ENCODE measurements at regions not wholly inside any gene's neighbourhood (a gene's known extent, or its start where the extent isn't known, plus 50 kb on each side); places are given as distances from the start of the nearest gene placed in this dataset.

- TF ChIP-seq Cebpa-rat (IDR thresholded peaks at IDR 0.05), result no peak
- Histone ChIP-seq H3K4me1 (peaks cover 0 to under 1% (median 0%) of the 10 kb centered on the region in 10 experiments; a peak in 2 of 20 replicates), H3K4me3 (no peak overlapping the region), H3K27me3 (no peaks in the 10 kb centered on the region), H3K9me3 (replicated peaks in 1 of 11) (peaks cover 0 to 17% (median 5%) of the 10 kb centered on the region in 11 experiments; a peak in 12 of 22 replicates), H3K4me2 (no peak overlapping the region), H3K27ac (no peak overlapping the region), H3K36me3 (no peaks in the 10 kb centered on the region), H3K9ac (no peak overlapping the region), H4K20me1 (no peaks in the 10 kb centered on the region)
These were observed 119.5 kb downstream of the SNX19 start for GRCh38 chr11:130796828-130797227.

GRCh38 chr11:130798280-130798679 is 118.0 kb downstream of the SNX19 start:
- H3K27ac ChIP-seq, result no peak overlapping the region
- H3K9me3 ChIP-seq (replicated peaks in 1 of 11), result peaks cover 0 to 17% (median 4%) of the 10 kb centered on the region in 11 experiments; a peak in 9 of 22 replicates
- H4K20me1 ChIP-seq, result no peaks in the 10 kb centered on the region
- no peak overlapping the region for H3K4me2 ChIP-seq
- H3K4me3 ChIP-seq, result no peak overlapping the region
- no peaks in the 10 kb centered on the region for H3K36me3 ChIP-seq
- H3K27me3 ChIP-seq, result no peaks in the 10 kb centered on the region
- peaks cover 0 to 10% (median 5%) of the 10 kb centered on the region in 10 experiments; a peak in 8 of 20 replicates for H3K4me1 ChIP-seq
- TF ChIP-seq Cebpa-rat (IDR thresholded peaks at IDR 0.05), result no peak
- no peak overlapping the region for H3K9ac ChIP-seq

GRCh38 chr11:130798801-130799200 is 117.5 kb downstream of the SNX19 start:
- no peak for TF ChIP-seq Cebpa-rat (IDR thresholded peaks at IDR 0.05)
- Histone ChIP-seq H3K9me3 (replicated peaks in 1 of 11) (peaks cover 0 to 17% (median 4%) of the 10 kb centered on the region in 11 experiments; a peak in 9 of 22 replicates), H3K9ac (no peak overlapping the region), H3K27me3 (no peaks in the 10 kb centered on the region), H3K36me3 (no peaks in the 10 kb centered on the region), H4K20me1 (no peaks in the 10 kb centered on the region), H3K27ac (no peak overlapping the region), H3K4me1 (peaks cover 0 to 10% (median 5%) of the 10 kb centered on the region in 10 experiments; a peak in 8 of 20 replicates), H3K4me3 (no peak overlapping the region), H3K4me2 (no peak overlapping the region)

DNA sequence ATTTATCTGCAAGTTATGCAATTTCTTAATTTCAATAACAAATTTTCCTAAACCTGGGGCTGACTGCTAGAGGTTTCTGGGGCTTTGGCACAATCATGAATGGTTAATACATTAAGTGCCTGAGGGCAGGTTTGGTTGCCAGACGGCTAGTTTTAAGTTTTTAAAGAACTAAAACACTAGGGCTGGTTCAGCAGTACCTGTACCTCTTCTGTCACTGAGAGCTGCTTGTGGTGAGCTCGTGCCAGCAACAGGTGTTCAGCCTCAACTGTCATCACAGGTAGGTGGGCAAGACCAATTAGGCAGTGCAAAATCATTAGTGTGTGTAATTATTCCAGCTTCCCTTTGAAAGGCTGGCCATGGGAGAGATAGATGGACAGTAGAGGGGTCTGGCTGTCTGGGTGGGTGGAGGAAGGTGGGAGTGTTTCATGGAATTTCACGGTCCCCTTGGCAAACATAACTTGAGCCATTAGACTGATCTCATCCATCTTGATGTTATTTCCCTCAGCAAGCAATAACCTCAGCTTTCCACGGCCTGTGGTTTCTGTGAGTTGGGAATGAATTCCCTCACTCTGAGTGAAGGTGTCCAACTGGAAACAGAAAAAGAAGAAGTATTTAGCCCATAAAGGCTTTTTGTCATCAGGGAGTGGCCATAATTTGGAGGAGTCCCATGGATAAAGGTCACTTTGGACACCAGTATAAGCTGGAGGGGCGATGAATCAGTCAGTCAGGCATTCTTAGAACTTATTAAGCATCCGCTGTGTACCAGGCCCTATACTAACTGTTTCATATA is 114.8 kb downstream of the SNX19 start:
- Histone ChIP-seq H3K4me3 (no peak overlapping the region), H3K27me3 (no peaks in the 10 kb centered on the region), H3K27ac (no peak overlapping the region), H4K20me1 (no peaks in the 10 kb centered on the region), H3K4me2 (peak overlapping the region in 3 of 11 experiments; percentile 16 to 40 (median 32); a peak in 3 of 22 replicates), H3K9ac (no peak overlapping the region), H3K4me1 (peaks cover 0 to 23% (median 16%) of the 10 kb centered on the region in 10 experiments; a peak in 13 of 20 replicates), H3K36me3 (no peaks in the 10 kb centered on the region), H3K9me3 (replicated peaks in 1 of 11) (peaks cover 0 to 17% (median 4%) of the 10 kb centered on the region in 11 experiments; a peak in 9 of 22 replicates)
- no peak for TF ChIP-seq Cebpa-rat (IDR thresholded peaks at IDR 0.05)

GRCh38 chr11:130802567-130802966 is 113.7 kb downstream of the SNX19 start:
- Histone ChIP-seq H3K4me1 (peaks cover 0 to 23% (median 16%) of the 10 kb centered on the region in 10 experiments; a peak in 13 of 20 replicates), H3K4me3 (no peak overlapping the region), H3K27ac (no peak overlapping the region), H3K9ac (no peak overlapping the region), H3K27me3 (no peaks in the 10 kb centered on the region), H3K9me3 (replicated peaks in 1 of 11) (peaks cover 0 to 17% (median 4%) of the 10 kb centered on the region in 11 experiments; a peak in 8 of 22 replicates), H3K36me3 (no peaks in the 10 kb centered on the region), H3K4me2 (peak overlapping the region in 8 of 11 experiments; percentile 9 to 46 (median 34); a peak in 14 of 22 replicates), H4K20me1 (no peaks in the 10 kb centered on the region)
- no peak for TF ChIP-seq Cebpa-rat (IDR thresholded peaks at IDR 0.05)

GRCh38 chr11:130804306-130805076 is 111.8 kb downstream of the SNX19 start:
- no peak for TF ChIP-seq Cebpa-rat (IDR thresholded peaks at IDR 0.05)

DNA sequence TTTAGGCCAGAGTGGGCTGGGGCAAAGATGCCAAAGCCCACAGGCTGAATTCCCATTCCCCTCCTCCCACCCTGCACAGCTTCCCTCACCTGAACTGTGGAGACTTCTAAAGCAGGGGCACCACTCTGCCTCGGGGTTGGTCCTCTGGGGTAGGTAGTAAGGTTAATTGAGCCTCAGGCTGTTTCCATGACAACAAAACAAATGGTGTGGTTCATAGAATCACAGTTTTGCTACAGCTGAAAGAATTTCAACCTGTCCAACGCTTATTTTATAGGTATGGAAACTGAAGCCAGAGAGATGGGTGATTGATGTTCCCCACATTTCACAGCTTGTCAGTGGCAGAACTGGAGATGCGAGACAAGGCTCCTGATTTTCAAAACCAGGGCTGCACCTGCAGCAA is 109.5 kb downstream of the SNX19 start:
- TF ChIP-seq Cebpa-rat (IDR thresholded peaks at IDR 0.05), result no peak
- no peaks in the 10 kb centered on the region for H4K20me1 ChIP-seq
- H3K9me3 ChIP-seq (replicated peaks in 1 of 11), result no peaks in the 10 kb centered on the region
- H3K4me1 ChIP-seq, result peaks cover 0 to 23% (median 16%) of the 10 kb centered on the region in 10 experiments; a peak in 13 of 20 replicates
- no peak overlapping the region for H3K4me3 ChIP-seq
- H3K9ac ChIP-seq, result no peak overlapping the region
- 0 out of 22 replicates have a peak overlapping the region, but pooled peaks of 1 of the 11 experiments have one; percentile 8 for H3K4me2 ChIP-seq
- no peaks in the 10 kb centered on the region for H3K36me3 ChIP-seq
- H3K27me3 ChIP-seq, result no peaks in the 10 kb centered on the region
- no peak overlapping the region for H3K27ac ChIP-seq

More at GRCh38 chr11:130804306-130805076, 111.8 kb downstream of the SNX19 start:
- H4K20me1 ChIP-seq, result no peaks in the 10 kb centered on the region
- H3K27me3 ChIP-seq, result no peaks in the 10 kb centered on the region
- H3K4me2 ChIP-seq, result peak overlapping the region in 8 of 11 experiments; percentile 31 to 66 (median 56); a peak in 16 of 22 replicates
- no peaks in the 10 kb centered on the region for H3K36me3 ChIP-seq
- no peak overlapping the region for H3K27ac ChIP-seq
- peaks cover 0 to 23% (median 16%) of the 10 kb centered on the region in 10 experiments; a peak in 13 of 20 replicates for H3K4me1 ChIP-seq
- peaks cover 0 to 13% (median 4%) of the 10 kb centered on the region in 11 experiments; a peak in 6 of 22 replicates for H3K9me3 ChIP-seq (replicated peaks in 1 of 11)
- H3K4me3 ChIP-seq, result no peak overlapping the region
- no peak overlapping the region for H3K9ac ChIP-seq

- no peak for TF ChIP-seq Cebpa-rat (IDR thresholded peaks at IDR 0.05)
- Histone ChIP-seq H3K36me3 (no peaks in the 10 kb centered on the region), H3K4me2 (no peak overlapping the region), H3K27ac (no peak overlapping the region), H3K4me3 (no peak overlapping the region), H3K9ac (no peak overlapping the region), H3K4me1 (peaks cover 0 to 18% (median 9%) of the 10 kb centered on the region in 10 experiments; a peak in 13 of 20 replicates), H3K9me3 (replicated peaks in 1 of 11) (no peaks in the 10 kb centered on the region), H3K27me3 (no peaks in the 10 kb centered on the region), H4K20me1 (no peaks in the 10 kb centered on the region)
These were observed 107.7 kb downstream of the SNX19 start for GRCh38 chr11:130808541-130808940.

GRCh38 chr11:130813196-130813595 is 103.1 kb downstream of the SNX19 start:
- Histone ChIP-seq H3K27me3 (no peaks in the 10 kb centered on the region), H3K9ac (no peak overlapping the region), H4K20me1 (no peaks in the 10 kb centered on the region), H3K27ac (no peak overlapping the region), H3K9me3 (replicated peaks in 1 of 11) (no peaks in the 10 kb centered on the region), H3K4me2 (no peak overlapping the region), H3K4me1 (no peaks in the 10 kb centered on the region), H3K4me3 (no peak overlapping the region), H3K36me3 (no peaks in the 10 kb centered on the region)
- TF ChIP-seq Cebpa-rat (IDR thresholded peaks at IDR 0.05), result no peak
